Skin of body (tissue), 1 donor: ENCODE measurements at regions not wholly inside any gene's neighbourhood (a gene's known extent, or its start where the extent isn't known, plus 50 kb on each side); places are given as distances from the start of the nearest gene placed in this dataset.
"Not testable (repeated sequence)": the region's sequence is repeated elsewhere in the genome, so short reads cannot be mapped to it uniquely, and the experiment has no call there.

Experiments used
- DNase-seq: peaks from one replicate; lab custom pipeline; 2025; lab: John Stamatoyannopoulos, UW

- DNase-seq = no peak
Observed at GRCh38 chr5:163261647-163262269, 175.6 kb upstream of the CCNG1 start.

GRCh38 chr5:163266249-163266648 lies 171.1 kb upstream of the CCNG1 start:
- DNase-seq = not testable (repeated sequence)

- no peak for DNase-seq
Observed at GRCh38 chr5:163269624-163270023, 167.8 kb upstream of the CCNG1 start.

DNA sequence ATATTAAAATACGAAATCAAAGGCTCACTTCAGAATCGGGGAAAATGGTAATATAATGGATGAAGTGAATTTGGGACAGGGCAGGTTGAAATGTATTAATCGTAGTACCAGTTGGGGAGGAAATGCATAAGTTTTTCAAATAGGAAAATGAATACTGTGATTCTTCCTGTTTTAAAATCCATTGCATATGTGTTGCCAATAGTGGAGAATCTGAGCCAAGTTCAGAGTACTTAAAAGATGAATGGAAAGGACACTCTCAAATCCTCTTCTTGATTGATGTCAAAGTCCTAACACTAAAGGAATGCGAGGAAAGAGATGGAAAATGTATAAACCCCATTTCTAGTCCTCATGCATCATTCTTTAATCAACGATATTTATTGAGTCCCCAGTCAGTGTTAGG lies 160.9 kb upstream of the CCNG1 start:
- DNase-seq = no peak

- not testable (repeated sequence) for DNase-seq
Observed at GRCh38 chr5:163280897-163281296, 156.5 kb upstream of the CCNG1 start.

- DNase-seq = no peak
Observed at GRCh38 chr5:163281512-163281911, 155.9 kb upstream of the CCNG1 start.

GRCh38 chr5:163293836-163294235 lies 143.6 kb upstream of the CCNG1 start:
- no peak for DNase-seq

GRCh38 chr5:163303718-163304117 lies 133.7 kb upstream of the CCNG1 start:
- no peak for DNase-seq

- DNase-seq = no peak
Observed at GRCh38 chr5:163305655-163306054, 131.7 kb upstream of the CCNG1 start.

GRCh38 chr5:163306421-163306820 lies 131.0 kb upstream of the CCNG1 start:
- no peak for DNase-seq

GRCh38 chr5:163309914-163310313 lies 127.5 kb upstream of the CCNG1 start:
- no peak for DNase-seq

- no peak for DNase-seq
Observed at GRCh38 chr5:163310997-163311396, 126.4 kb upstream of the CCNG1 start.

DNA sequence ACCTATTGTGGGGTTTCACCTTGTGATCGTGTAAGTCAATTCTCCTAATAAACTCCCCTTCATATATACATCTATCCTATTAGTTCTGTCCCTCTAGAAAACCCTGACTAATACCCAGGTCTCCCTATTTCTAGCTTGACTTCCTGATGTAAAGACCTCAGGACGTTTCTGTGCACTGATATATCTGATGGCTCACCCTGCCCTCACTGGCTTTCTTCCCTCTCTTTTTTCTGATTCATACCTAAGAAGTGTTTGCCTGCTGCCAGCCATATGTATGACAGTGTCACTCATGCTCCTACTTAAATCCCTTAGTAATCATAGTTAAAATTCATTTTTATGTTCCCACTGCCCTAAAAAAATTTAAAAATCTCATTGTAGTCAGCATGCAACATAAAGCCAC lies 124.8 kb upstream of the CCNG1 start:
- no peak for DNase-seq

GRCh38 chr5:163313049-163313448 lies 124.3 kb upstream of the CCNG1 start:
- DNase-seq = not testable (repeated sequence)

DNA sequence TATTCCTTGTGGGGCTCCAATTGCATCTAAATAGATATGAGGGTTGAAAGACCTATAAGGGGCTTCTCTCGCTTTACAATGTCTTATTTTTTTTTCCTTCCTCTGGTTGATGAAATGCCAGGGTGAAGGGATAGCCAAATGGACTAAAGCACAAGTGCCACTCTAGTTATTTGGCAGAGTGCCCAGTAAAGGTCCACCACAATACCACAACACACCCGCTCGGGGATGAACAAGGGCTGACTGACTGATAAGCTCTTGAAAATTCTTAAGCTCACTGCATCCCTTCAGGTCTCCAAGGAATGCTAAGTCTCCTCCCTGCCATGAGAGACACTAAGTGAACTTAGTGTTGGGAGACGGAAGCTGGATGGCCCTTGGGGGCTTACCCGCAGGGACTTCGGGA lies 121.0 kb upstream of the CCNG1 start:
- not testable (repeated sequence) for DNase-seq

DNA sequence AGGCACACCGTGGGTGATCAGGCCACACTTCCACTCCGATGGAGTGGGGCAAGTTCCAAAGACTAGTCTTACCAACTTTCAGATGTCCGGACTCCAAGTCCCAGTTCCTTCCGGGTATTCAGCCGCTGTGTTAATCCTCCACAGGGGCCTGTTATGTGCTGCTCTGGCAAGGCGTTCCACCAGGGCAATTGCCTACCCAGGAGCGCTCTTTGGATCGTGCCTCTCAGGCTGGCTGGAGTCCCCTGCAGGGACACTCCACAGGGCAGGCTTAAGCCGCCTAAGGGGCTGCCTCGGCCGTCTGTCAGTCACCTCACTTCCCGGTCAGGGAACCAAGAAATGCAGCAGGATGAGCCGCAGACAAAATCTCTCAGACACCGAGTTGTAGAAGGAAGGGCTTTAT lies 118.7 kb upstream of the CCNG1 start:
- DNase-seq = no peak

- DNase-seq = no peak
Observed at GRCh38 chr5:163321511-163321910, 115.9 kb upstream of the CCNG1 start.

DNA sequence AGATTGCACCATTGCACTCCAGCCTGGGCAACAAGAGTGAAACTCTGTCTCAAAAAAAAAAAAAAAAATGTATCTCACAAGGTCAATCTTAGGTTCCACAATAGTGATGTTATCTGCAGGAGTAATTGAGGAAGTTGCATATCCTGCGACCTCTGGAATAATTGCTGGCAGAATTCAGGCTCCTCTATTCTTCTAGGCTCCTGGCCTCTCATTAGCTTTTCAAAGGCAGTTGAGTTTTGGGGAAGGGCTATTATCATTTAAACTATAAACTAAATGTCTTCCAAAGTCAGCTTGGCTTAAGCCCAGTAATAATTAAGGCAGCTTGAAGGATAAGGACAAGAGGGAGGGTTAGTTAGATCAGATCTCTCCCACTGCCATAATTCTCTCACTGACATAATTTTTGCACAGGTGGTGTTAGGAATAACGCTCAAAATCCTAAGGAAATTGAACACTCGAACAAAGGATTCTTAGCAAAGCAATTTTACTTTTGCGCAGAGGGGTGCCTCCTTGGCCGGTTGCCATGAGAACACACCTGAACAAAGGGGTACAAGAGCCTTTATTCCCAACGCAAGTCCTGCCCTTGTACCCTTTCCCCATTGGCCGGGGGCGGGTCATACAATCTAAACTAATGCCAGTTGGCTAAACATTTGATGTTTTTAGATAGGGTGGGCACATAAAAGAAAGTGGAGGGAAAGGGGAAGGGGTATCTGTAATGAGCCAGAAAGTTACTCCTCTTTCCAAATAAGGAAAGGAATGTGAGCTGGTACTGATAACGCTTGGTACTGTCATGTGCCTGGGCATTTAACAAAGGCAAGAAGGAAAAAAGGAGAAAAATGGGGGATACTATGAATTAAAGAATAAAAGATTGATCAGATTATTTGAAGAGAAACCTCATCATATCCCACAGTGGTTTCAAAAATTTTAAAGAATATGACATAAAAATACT lies 106.4 kb upstream of the CCNG1 start:
- no peak for DNase-seq

DNA sequence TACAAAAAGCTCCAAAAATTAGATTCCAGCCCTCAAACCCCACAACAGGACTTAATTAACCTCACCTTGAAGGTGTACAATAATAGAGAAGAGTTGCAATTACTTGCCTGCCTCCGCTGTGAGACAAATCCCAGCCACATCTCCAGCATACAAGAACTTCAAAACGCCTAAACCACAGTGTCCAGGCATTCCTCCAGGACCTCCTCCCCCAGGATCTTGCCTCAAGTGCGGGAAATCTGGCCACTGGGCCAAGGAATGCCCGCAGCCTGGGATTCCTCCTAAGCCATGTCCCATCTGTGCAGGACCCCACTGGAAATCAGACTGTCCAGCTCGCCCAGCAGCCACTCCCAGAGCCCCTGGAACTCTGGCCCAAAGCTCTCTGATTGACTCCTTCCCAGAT lies 101.3 kb upstream of the CCNG1 start:
- DNase-seq = not testable (repeated sequence)

GRCh38 chr5:163339148-163339547 lies 98.2 kb upstream of the CCNG1 start:
- DNase-seq = no peak

DNA sequence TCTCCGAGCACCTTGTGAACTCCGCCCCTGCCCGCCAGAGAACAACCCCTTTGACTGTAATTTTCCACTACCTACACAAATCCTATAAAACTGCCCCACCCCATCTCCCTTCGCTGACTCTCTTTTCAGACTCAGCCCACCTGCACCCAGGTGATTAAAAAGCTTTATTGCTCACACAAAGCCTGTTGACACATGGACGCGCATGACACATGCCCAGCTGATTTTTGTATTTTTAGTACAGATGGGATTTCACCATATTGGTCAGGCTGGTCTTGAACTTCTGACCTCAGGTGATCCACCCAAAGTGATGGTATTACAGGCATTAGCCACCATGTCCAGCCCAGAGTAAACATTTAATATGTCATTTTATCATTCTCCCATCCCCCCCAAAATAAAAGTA lies 97.0 kb upstream of the CCNG1 start:
- DNase-seq = not testable (repeated sequence)

DNA sequence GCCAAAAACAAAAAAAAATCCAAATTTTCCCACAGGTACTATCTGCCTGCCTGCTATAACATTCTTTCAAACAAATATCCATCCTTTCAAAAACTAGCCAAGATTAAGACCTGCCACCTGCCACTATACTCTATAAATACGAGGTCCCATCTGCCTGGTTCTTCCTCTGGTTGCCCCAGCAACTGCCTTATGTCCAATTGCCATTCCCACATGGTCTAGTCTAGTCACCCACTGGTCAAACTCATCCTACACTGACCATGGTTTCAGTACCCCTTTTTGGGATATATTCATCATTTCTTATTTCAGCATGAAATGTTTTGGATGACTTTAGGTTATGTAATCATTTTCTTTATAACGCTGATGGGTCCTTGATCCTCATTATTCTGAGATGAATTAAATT lies 95.1 kb upstream of the CCNG1 start:
- DNase-seq = no peak

GRCh38 chr5:163345216-163345615 lies 92.2 kb upstream of the CCNG1 start:
- DNase-seq = peak; percentile 40
